SK-N-SH (cell line): ENCODE measurements at regions not wholly inside any gene's neighbourhood (a gene's known extent, or its start where the extent isn't known, plus 50 kb on each side); places are given as distances from the start of the nearest gene placed in this dataset.

Experiments used
- CTCF ChIA-PET: fragments of 300-600, 350-600 bp; formaldehyde crosslinking; extraction: SDS; loops from one replicate; lab custom pipeline; 2021; lab: Yijun Ruan, JAX
- POLR2A ChIA-PET: fragments of 350-600 bp; sonication (Branson Sonifier 250); formaldehyde crosslinking; extraction: SDS; loops from one replicate; lab custom pipeline; 2020; ENCODE audit warnings: antibody characterized with exemption, inconsistent platforms; lab: Yijun Ruan, JAX
- DNase-seq: peaks from one replicate; pipeline ENCODE4 v3.0.0; 2012
- H2AFZ ChIP-seq: fragments of 200-600 bp; sonication (generic); 2 replicates; pipeline ENCODE4 v1.8.1; 2016; ENCODE audit warnings: antibody characterized with exemption, mild to moderate bottlenecking, low read depth
- H3F3A ChIP-seq: fragments of 200-600 bp; sonication (generic); replicated peaks from 2 replicates; pipeline ENCODE3; 2016; ENCODE audit warnings: antibody characterized with exemption, mild to moderate bottlenecking; ENCODE audit not compliant: insufficient read depth
- H3K27ac ChIP-seq, 2 experiments: fragments of 200-500 bp in 1 of 2; fragments of 200-600 bp in 1 of 2; sonication (Bioruptor generic) in 1 of 2; sonication (generic), shearing (Covaris generic) in 1 of 2; 2 replicates each; pipeline versions ENCODE4 v1.5.1 to v1.6.1; 2014 to 2016; ENCODE audit warnings: low read depth in 2 of 2, inconsistent platforms in 1 of 2, low read length in 1 of 2, mild to moderate bottlenecking in 1 of 2, mixed read lengths in 1 of 2
- H3K27me3 ChIP-seq: fragments of 200-600 bp; sonication (generic), shearing (Covaris generic); 2 replicates; pipeline ENCODE4 v1.6.1; 2016; ENCODE audit warnings: mixed run types; ENCODE audit not compliant: insufficient read depth
- H3K36me3 ChIP-seq, 2 experiments: fragments of 200-500 bp in 1 of 2; fragments of 200-600 bp in 1 of 2; sonication (Bioruptor generic) in 1 of 2; sonication (generic) in 1 of 2; replicated peaks in 1 of 2; 2 replicates each; pipeline versions ENCODE3 to v1.5.1; 2014 to 2016; ENCODE audit warnings: low read length in 1 of 2, mild to moderate bottlenecking in 1 of 2; ENCODE audit not compliant: insufficient read depth in 2 of 2, control insufficient read depth in 1 of 2
- H3K4me1 ChIP-seq, 2 experiments: fragments of 200-500 bp in 1 of 2; fragments of 200-600 bp in 1 of 2; sonication (Bioruptor generic) in 1 of 2; sonication (generic), shearing (Covaris generic) in 1 of 2; 2 replicates each; pipeline versions ENCODE4 v1.5.1 to v1.6.1; 2014 to 2016; ENCODE audit warnings: low read depth in 1 of 2, low read length in 1 of 2, mixed run types in 1 of 2; ENCODE audit not compliant: insufficient read depth in 2 of 2, control insufficient read depth in 1 of 2
- H3K4me2 ChIP-seq: fragments of 200-600 bp; sonication (generic), shearing (Covaris generic); 2 replicates; pipeline ENCODE4 v1.6.1; 2017; ENCODE audit warnings: mixed run types
- H3K4me3 ChIP-seq, 2 experiments: fragments of 200-500 bp in 1 of 2; fragments of 200-600 bp in 1 of 2; sonication (Bioruptor generic) in 1 of 2; sonication (generic), shearing (Covaris generic) in 1 of 2; 2 replicates each; pipeline versions ENCODE4 v1.5.1 to v1.8.1; 2014 to 2016; ENCODE audit warnings: low read depth in 2 of 2, inconsistent platforms in 1 of 2, low read length in 1 of 2, mild to moderate bottlenecking in 1 of 2, mixed read lengths in 1 of 2, moderate library complexity in 1 of 2
- H3K79me2 ChIP-seq: fragments of 200-600 bp; sonication (generic); 2 replicates; pipeline ENCODE4 v1.8.1; 2017; ENCODE audit warnings: mild to moderate bottlenecking; ENCODE audit not compliant: insufficient read depth
- H3K9ac ChIP-seq: fragments of 200-600 bp; sonication (generic); 2 replicates; pipeline ENCODE4 v1.6.1; 2017; ENCODE audit warnings: mixed run types
- H3K9me2 ChIP-seq: fragments of 200-600 bp; sonication (generic); 2 replicates; pipeline ENCODE4 v1.6.1; 2017; ENCODE audit warnings: mixed run types
- H3K9me3 ChIP-seq: fragments of 200-600 bp; sonication (generic); 2 replicates; pipeline ENCODE4 v1.6.1; 2017; ENCODE audit warnings: mixed run types, mild to moderate bottlenecking, moderate library complexity
- H4K20me1 ChIP-seq: fragments of 200-600 bp; sonication (generic); 2 replicates; pipeline ENCODE4 v1.6.1; 2017; ENCODE audit warnings: mild to moderate bottlenecking, mixed run types; ENCODE audit not compliant: insufficient read depth
- ELF1 ChIP-seq: IDR thresholded peaks from 2 replicates; pipeline ENCODE4 v1.4.0; 2012
- EP300 ChIP-seq, 2 experiments: IDR thresholded peaks; 2 replicates each; pipeline versions ENCODE4 v1.4.0 to v1.6.1; 2012; ENCODE audit warnings: borderline replicate concordance in 1 of 2, low read depth in 1 of 2, low read length in 1 of 2
- GATA2 ChIP-seq: sonication (generic); formaldehyde crosslinking; IDR thresholded peaks from 2 replicates; pipeline ENCODE4 v1.5.0; 2020; ENCODE audit warnings: mild to moderate bottlenecking, missing genetic modification reagents
- JUND ChIP-seq: IDR thresholded peaks from 2 replicates; pipeline ENCODE4 v1.4.0; 2012
- MEF2A ChIP-seq: IDR thresholded peaks from 2 replicates; pipeline ENCODE4 v1.4.0; 2012; ENCODE audit warnings: low read depth, borderline replicate concordance
- MXI1 ChIP-seq: IDR thresholded peaks from 2 replicates; pipeline ENCODE4 v1.6.1; 2012; ENCODE audit warnings: mild to moderate bottlenecking, low read depth, low read length, improper control_type of control experiment
- NFIC ChIP-seq: IDR thresholded peaks from 2 replicates; pipeline ENCODE4 v1.4.0; 2012; ENCODE audit warnings: borderline replicate concordance
- RCOR1 ChIP-seq: fragments of 150-350 bp; IDR thresholded peaks from 2 replicates; pipeline ENCODE4 v1.6.1; 2017; ENCODE audit warnings: antibody characterized with exemption, low read length
- SMC3 ChIP-seq: IDR thresholded peaks from 2 replicates; pipeline ENCODE4 v1.6.1; 2012; ENCODE audit warnings: low read depth, low read length, improper control_type of control experiment
- TEAD4 ChIP-seq: IDR thresholded peaks from 2 replicates; pipeline ENCODE4 v1.4.0; 2012; ENCODE audit warnings: mild to moderate bottlenecking, borderline replicate concordance; ENCODE audit not compliant: insufficient read depth
- YY1 ChIP-seq: IDR thresholded peaks from 2 replicates; pipeline ENCODE4 v1.4.0; 2012; ENCODE audit warnings: low read depth, mild to moderate bottlenecking
- WGBS: methylation state at CpG from one replicate; pipeline ENCODE4 v1.1.6; 2017; ENCODE audit warnings: low lambda C conversion rate; 5-methylcytosine and 5-hydroxymethylcytosine counted together
- TF ChIP-seq, protein P1 (sequence below): fragments of 200-600 bp; sonication (generic); IDR thresholded peaks from 2 replicates; pipeline ENCODE4 v1.6.1; 2017; ENCODE audit warnings: antibody characterized with exemption, mild to moderate bottlenecking, moderate library complexity
- TF ChIP-seq, protein P2 (sequence below): IDR thresholded peaks from 2 replicates; pipeline ENCODE4 v1.4.0; 2012; ENCODE audit warnings: low read depth, borderline replicate concordance

DNA sequence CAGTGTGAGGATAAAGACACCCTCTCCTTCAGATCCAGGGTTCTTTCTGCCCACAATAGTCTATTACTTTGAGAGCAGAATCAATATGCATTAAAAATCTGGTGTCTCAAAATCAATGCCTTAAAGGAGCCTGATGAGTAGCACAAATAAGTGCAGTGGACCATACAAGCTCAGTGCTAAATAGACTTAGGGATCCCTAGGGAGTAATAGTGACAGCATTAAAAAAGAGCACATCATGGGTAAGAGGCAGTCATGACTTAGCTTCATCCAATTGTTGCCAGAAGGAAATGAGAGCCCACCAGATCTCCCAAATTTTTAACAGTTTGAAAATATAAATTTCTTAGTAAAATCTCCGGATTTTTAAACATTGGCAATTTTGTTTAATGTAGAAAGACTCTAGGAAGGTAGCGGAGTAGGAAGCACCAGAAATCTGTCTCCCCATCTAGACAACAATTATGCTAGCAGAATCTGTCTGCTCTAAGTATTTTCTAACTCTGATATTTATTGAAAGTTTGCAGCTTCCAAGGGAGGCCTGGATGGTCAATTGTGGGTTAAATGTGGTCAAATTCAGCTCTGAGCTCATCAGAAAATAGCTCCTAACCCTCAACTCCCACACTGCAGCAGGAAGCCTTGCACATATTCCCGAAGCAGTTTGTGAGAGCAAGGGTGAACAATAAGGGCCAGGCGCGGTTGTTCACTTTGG lies 443.9 kb downstream of the TLE1 start:
- Histone ChIP-seq H3K36me3 (no peaks in the 10 kb centered on the region), H4K20me1 (no peaks in the 10 kb centered on the region), H3K79me2 (no peaks in the 10 kb centered on the region), H3K4me3 (no peak overlapping the region)
- POLR2A ChIA-PET: no interaction called here
- no peak for TF ChIP-seq YY1
- TF ChIP-seq RCOR1: no peak
- no peak for TF ChIP-seq SMC3
- TF ChIP-seq NFIC: no peak
- TF ChIP-seq, all 33 proteins: peak for 0
- CTCF ChIA-PET: no interaction called here
- WGBS: 69% methylated on average over 5 of the region's 5 CpGs
- H3K4me2 ChIP-seq: no peak overlapping the region
- H3F3A ChIP-seq: no peaks in the 10 kb centered on the region
- DNase-seq: no peak
- H3K27me3 ChIP-seq: no peaks in the 10 kb centered on the region
- H3K4me1 ChIP-seq: no peaks in the 10 kb centered on the region
- no peak overlapping the region for H2AFZ ChIP-seq
- H3K27ac ChIP-seq: no peak overlapping the region
- no peak overlapping the region for H3K9ac ChIP-seq
- H3K9me2 ChIP-seq: no peaks in the 10 kb centered on the region
- no peaks in the 10 kb centered on the region for H3K9me3 ChIP-seq

DNA sequence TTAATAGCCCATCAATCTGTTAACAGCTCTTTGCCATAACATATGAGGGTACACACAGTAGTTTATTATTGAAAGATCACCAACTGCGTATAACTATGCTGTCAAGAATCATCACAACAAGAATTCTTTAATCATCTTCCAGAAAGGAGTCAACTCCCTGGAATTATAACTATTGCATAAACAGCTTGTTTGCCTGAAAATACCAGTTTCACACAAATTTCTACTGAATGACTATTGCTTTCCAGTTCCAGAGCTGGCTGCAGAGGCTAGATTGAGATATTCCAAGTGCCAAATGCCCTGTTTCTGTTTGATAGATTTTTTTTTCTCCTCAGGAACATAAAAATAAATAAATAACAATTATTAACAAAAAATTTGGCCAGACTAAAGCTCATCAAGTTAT lies 444.7 kb downstream of the TLE1 start:
- no peak overlapping the region for H2AFZ ChIP-seq
- H3K4me1 ChIP-seq: no peaks in the 10 kb centered on the region
- H3F3A ChIP-seq: no peaks in the 10 kb centered on the region
- ChIA-PET CTCF (no interaction called here), POLR2A (no interaction called here)
- no peaks in the 10 kb centered on the region for H3K9me3 ChIP-seq
- 59% methylated on average over 1 of the region's 1 CpG for WGBS
- H3K9ac ChIP-seq: no peak overlapping the region
- TF ChIP-seq MEF2A (no peak), ELF1 (no peak)
- TF ChIP-seq, protein P1, sequence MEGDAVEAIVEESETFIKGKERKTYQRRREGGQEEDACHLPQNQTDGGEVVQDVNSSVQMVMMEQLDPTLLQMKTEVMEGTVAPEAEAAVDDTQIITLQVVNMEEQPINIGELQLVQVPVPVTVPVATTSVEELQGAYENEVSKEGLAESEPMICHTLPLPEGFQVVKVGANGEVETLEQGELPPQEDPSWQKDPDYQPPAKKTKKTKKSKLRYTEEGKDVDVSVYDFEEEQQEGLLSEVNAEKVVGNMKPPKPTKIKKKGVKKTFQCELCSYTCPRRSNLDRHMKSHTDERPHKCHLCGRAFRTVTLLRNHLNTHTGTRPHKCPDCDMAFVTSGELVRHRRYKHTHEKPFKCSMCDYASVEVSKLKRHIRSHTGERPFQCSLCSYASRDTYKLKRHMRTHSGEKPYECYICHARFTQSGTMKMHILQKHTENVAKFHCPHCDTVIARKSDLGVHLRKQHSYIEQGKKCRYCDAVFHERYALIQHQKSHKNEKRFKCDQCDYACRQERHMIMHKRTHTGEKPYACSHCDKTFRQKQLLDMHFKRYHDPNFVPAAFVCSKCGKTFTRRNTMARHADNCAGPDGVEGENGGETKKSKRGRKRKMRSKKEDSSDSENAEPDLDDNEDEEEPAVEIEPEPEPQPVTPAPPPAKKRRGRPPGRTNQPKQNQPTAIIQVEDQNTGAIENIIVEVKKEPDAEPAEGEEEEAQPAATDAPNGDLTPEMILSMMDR: no peak
- H4K20me1 ChIP-seq: no peaks in the 10 kb centered on the region
- DNase-seq: no peak
- no peaks in the 10 kb centered on the region for H3K79me2 ChIP-seq
- no peaks in the 10 kb centered on the region for H3K27me3 ChIP-seq
- H3K9me2 ChIP-seq: no peaks in the 10 kb centered on the region
- no peak overlapping the region for H3K4me3 ChIP-seq
- no peak overlapping the region for H3K27ac ChIP-seq
- no peak overlapping the region for H3K4me2 ChIP-seq
- H3K36me3 ChIP-seq: no peaks in the 10 kb centered on the region

DNA sequence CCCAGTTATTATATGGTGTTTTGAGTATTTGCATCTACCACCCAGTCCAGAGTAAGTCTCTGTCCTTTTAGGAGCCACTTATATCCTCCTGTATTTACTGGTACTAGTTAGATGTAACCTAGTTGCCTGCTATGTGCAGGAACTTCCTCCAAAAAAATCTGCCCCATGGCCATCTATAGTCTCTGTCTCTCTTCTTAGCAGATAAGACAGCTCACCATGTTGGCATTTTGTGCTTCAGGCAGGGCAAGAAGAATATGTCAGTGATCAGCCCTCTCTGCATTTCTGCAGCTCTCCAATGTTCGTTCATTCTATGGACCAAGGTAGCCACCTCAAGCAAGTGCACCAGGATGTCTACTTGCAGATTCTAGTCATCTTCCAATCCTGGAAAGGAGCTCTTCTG lies 446.5 kb downstream of the TLE1 start:
- CTCF ChIA-PET: interaction anchor here (1.2 kb wide), 1 partner anchor 14 kb away, joined by 3 read pairs; no protein-coding TSS in a partner anchor
- Histone ChIP-seq H2AFZ (no peak overlapping the region), H3K27ac (no peak overlapping the region), H3K9me2 (no peaks in the 10 kb centered on the region), H3K9me3 (no peaks in the 10 kb centered on the region), H4K20me1 (no peaks in the 10 kb centered on the region), H3K36me3 (no peaks in the 10 kb centered on the region), H3K4me3 (no peak overlapping the region), H3K9ac (no peak overlapping the region), H3K27me3 (no peaks in the 10 kb centered on the region), H3K4me1 (no peaks in the 10 kb centered on the region), H3F3A (no peaks in the 10 kb centered on the region), H3K79me2 (no peaks in the 10 kb centered on the region), H3K4me2 (no peak overlapping the region)
- POLR2A ChIA-PET: no interaction called here
- TF ChIP-seq, protein P2, sequence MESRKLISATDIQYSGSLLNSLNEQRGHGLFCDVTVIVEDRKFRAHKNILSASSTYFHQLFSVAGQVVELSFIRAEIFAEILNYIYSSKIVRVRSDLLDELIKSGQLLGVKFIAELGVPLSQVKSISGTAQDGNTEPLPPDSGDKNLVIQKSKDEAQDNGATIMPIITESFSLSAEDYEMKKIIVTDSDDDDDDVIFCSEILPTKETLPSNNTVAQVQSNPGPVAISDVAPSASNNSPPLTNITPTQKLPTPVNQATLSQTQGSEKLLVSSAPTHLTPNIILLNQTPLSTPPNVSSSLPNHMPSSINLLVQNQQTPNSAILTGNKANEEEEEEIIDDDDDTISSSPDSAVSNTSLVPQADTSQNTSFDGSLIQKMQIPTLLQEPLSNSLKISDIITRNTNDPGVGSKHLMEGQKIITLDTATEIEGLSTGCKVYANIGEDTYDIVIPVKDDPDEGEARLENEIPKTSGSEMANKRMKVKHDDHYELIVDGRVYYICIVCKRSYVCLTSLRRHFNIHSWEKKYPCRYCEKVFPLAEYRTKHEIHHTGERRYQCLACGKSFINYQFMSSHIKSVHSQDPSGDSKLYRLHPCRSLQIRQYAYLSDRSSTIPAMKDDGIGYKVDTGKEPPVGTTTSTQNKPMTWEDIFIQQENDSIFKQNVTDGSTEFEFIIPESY: no peak
- TF ChIP-seq GATA2 (no peak), RCOR1 (no peak), EP300 (IDR thresholded peaks at IDR 0.05; ENCODE audit: borderline replicate concordance in 1 of 2, low read depth in 1 of 2, low read length in 1 of 2) (no peak), TEAD4 (no peak), MXI1 (no peak), MEF2A (no peak), JUND (no peak)
- no peak for DNase-seq
- 43% methylated on average over 1 of the region's 1 CpG for WGBS
